ENCODE measurements at regions not wholly inside any gene's neighbourhood (a gene's known extent, or its start where the extent isn't known, plus 50 kb on each side); places are given as distances from the start of the nearest gene placed in this dataset.
A peak's percentile ranks its signal among the peaks of the same experiment; 100 is the strongest.

DNA sequence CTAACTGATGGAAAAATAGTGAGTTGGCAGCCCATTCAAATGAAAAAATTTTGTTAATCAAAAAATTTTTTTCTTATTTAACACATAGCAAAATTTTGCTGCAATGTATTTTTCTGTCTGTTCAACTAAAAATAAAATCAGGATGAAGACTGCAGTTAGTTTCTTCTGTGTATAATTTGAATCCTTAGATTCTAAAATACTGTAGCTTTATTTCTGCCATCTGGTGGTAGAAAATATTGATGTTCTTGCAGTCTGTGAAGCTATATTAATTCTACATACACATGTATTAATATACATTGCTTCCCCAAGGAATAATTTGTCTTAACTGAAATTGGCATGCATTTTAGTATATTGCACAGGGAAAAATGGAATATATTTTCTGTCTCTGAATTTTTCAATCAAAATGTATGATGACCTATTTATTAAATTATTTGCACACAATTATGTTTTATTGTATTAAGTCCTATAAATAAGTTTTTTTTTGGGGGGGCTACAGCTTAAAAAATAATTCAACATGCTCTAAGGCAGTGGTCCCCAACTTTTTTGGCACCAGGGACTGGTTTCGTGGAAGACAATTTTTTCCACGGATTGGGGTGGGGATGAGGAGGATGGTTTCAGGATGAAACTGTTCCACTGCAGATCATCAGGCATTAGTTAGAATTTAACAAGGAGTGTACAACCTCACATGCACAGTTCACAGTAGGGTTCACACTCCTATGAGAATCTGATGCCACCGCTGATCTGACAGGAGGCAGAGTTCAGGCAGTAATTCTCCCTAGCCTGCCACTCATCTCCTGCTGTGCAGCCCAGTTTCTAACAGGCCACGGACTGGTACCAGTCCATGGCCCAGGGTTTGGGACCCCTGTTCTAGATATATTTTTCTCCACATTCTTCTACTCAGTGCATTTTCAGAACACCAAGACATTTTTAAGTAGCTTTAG is 119.4 kb downstream of the GNAT3 start:
- WGBS = 39% methylated on average over 4 of the region's 4 CpGs
- Histone ChIP-seq H3K9me3 (ENCODE audit: control insufficient read depth in 4 of 4, low read length in 3 of 4) (no peaks in the 10 kb centered on the region), H3K36me3 (ENCODE audit: control insufficient read depth in 4 of 4, insufficient read depth in 3 of 4, low read depth in 1 of 4, low read length in 3 of 4) (no peaks in the 10 kb centered on the region), H3K4me1 (ENCODE audit: control insufficient read depth in 4 of 4, insufficient read depth in 4 of 4, low read length in 3 of 4) (peaks cover 0 to 19% (median 11%) of the 10 kb centered on the region in 4 donors), H3K4me3 (ENCODE audit: low read depth in 1 of 3, low read length in 3 of 3) (no peak overlapping the region), H3K9ac (ENCODE audit: low read depth in 1 of 2, low read length in 2 of 2) (no peak overlapping the region), H3K27ac (ENCODE audit: low read depth in 1 of 2, low read length in 2 of 2) (peak overlapping the region; percentile 40 to 56), H3K27me3 (ENCODE audit: control insufficient read depth in 4 of 4, insufficient read depth in 4 of 4, low read length in 3 of 4) (no peaks in the 10 kb centered on the region)
- peak; percentile 58 to 71 for TF ChIP-seq HNF4A (conservative IDR thresholded peaks at IDR 0.05)
- TF ChIP-seq, protein P1, sequence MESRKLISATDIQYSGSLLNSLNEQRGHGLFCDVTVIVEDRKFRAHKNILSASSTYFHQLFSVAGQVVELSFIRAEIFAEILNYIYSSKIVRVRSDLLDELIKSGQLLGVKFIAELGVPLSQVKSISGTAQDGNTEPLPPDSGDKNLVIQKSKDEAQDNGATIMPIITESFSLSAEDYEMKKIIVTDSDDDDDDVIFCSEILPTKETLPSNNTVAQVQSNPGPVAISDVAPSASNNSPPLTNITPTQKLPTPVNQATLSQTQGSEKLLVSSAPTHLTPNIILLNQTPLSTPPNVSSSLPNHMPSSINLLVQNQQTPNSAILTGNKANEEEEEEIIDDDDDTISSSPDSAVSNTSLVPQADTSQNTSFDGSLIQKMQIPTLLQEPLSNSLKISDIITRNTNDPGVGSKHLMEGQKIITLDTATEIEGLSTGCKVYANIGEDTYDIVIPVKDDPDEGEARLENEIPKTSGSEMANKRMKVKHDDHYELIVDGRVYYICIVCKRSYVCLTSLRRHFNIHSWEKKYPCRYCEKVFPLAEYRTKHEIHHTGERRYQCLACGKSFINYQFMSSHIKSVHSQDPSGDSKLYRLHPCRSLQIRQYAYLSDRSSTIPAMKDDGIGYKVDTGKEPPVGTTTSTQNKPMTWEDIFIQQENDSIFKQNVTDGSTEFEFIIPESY (IDR thresholded peaks at IDR 0.05) = no peak
- TF ChIP-seq RXRA (IDR thresholded peaks at IDR 0.05) = peak; percentile 61 to 82
- peak; percentile 55 for TF ChIP-seq SP1 (IDR thresholded peaks at IDR 0.05)
- TF ChIP-seq, protein P2, sequence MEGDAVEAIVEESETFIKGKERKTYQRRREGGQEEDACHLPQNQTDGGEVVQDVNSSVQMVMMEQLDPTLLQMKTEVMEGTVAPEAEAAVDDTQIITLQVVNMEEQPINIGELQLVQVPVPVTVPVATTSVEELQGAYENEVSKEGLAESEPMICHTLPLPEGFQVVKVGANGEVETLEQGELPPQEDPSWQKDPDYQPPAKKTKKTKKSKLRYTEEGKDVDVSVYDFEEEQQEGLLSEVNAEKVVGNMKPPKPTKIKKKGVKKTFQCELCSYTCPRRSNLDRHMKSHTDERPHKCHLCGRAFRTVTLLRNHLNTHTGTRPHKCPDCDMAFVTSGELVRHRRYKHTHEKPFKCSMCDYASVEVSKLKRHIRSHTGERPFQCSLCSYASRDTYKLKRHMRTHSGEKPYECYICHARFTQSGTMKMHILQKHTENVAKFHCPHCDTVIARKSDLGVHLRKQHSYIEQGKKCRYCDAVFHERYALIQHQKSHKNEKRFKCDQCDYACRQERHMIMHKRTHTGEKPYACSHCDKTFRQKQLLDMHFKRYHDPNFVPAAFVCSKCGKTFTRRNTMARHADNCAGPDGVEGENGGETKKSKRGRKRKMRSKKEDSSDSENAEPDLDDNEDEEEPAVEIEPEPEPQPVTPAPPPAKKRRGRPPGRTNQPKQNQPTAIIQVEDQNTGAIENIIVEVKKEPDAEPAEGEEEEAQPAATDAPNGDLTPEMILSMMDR (IDR thresholded peaks at IDR 0.05; ENCODE audit: low read depth, low read length, missing input control) = peak; percentile 56
- TF ChIP-seq, protein P3, sequence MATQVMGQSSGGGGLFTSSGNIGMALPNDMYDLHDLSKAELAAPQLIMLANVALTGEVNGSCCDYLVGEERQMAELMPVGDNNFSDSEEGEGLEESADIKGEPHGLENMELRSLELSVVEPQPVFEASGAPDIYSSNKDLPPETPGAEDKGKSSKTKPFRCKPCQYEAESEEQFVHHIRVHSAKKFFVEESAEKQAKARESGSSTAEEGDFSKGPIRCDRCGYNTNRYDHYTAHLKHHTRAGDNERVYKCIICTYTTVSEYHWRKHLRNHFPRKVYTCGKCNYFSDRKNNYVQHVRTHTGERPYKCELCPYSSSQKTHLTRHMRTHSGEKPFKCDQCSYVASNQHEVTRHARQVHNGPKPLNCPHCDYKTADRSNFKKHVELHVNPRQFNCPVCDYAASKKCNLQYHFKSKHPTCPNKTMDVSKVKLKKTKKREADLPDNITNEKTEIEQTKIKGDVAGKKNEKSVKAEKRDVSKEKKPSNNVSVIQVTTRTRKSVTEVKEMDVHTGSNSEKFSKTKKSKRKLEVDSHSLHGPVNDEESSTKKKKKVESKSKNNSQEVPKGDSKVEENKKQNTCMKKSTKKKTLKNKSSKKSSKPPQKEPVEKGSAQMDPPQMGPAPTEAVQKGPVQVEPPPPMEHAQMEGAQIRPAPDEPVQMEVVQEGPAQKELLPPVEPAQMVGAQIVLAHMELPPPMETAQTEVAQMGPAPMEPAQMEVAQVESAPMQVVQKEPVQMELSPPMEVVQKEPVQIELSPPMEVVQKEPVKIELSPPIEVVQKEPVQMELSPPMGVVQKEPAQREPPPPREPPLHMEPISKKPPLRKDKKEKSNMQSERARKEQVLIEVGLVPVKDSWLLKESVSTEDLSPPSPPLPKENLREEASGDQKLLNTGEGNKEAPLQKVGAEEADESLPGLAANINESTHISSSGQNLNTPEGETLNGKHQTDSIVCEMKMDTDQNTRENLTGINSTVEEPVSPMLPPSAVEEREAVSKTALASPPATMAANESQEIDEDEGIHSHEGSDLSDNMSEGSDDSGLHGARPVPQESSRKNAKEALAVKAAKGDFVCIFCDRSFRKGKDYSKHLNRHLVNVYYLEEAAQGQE (IDR thresholded peaks at IDR 0.05) = peak; percentile 35
- TF ChIP-seq YY1 (IDR thresholded peaks at IDR 0.05) = peak; percentile 12
- peak; percentile 81 to 83 for TF ChIP-seq RAD21 (IDR thresholded peaks at IDR 0.05)
- no peak for TF ChIP-seq EGR1 (IDR thresholded peaks at IDR 0.05; ENCODE audit: low read depth in 2 of 2)
- no peak for DNase-seq (ENCODE audit: low spot score)

DNA sequence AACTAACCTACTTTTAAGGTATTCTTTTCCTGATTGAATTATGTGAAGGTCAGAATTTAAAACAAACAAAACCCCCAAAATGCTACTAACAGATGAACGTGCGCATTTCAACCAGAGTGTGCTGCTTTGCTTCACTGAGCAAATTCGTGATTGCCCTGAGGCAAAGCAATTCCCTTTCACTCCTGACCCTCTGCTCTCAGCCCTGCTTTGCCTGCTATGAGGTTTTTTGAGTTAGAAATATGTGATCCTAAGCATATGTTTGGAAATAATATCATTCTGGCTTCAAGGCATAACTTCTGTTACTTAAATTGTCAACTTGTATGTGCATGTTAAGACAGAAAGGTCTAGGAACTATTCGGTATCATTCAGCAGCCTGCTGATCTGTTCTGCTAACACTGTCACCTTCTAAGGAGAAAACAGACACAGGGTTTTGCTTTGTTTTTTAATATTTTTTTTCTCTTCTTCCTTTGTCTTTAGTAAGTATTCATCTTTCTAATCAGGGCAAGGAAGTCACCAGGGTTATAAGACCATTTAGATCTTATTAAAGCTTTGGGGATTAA is 124.2 kb downstream of the GNAT3 start:
- TF ChIP-seq RXRA (IDR thresholded peaks at IDR 0.05) = peak in 1 of 2 donors; percentile 8
- no peak for TF ChIP-seq RAD21 (IDR thresholded peaks at IDR 0.05)
- WGBS = 33% methylated on average over 4 of the region's 4 CpGs
- H3K36me3 ChIP-seq (ENCODE audit: control insufficient read depth in 4 of 4, insufficient read depth in 3 of 4, low read depth in 1 of 4, low read length in 3 of 4) = no peaks in the 10 kb centered on the region
- no peak overlapping the region for H3K4me3 ChIP-seq (ENCODE audit: low read depth in 1 of 3, low read length in 3 of 3)
- peak overlapping the region in 1 of 2 donors; percentile 54 for H3K9ac ChIP-seq (ENCODE audit: low read depth in 1 of 2, low read length in 2 of 2)
- H3K9me3 ChIP-seq (ENCODE audit: control insufficient read depth in 4 of 4, low read length in 3 of 4) = no peaks in the 10 kb centered on the region
- peak overlapping the region; percentile 15 to 34 for H3K27ac ChIP-seq (ENCODE audit: low read depth in 1 of 2, low read length in 2 of 2)
- no peaks in the 10 kb centered on the region for H3K27me3 ChIP-seq (ENCODE audit: control insufficient read depth in 4 of 4, insufficient read depth in 4 of 4, low read length in 3 of 4)
- DNase-seq (ENCODE audit: low spot score) = no peak
- peaks cover 3 to 33% (median 14%) of the 10 kb centered on the region in 4 donors for H3K4me1 ChIP-seq (ENCODE audit: control insufficient read depth in 4 of 4, insufficient read depth in 4 of 4, low read length in 3 of 4)

All from liver (tissue), 8 donors.